HG03280 (cell line): ENCODE measurements at regions not wholly inside any gene's neighbourhood (a gene's known extent, or its start where the extent isn't known, plus 50 kb on each side); places are given as distances from the start of the nearest gene placed in this dataset.
"Not testable (repeated sequence)": the region's sequence is repeated elsewhere in the genome, so short reads cannot be mapped to it uniquely, and the experiment has no call there.

Experiments used
- ATAC-seq: cut with Tn5 transposase; IDR thresholded peaks from one replicate; pipeline ENCODE4 v1.9.1; 2021; ENCODE audit warnings: mild to moderate bottlenecking, moderate library complexity; ENCODE audit not compliant: unreplicated experiment

GRCh38 chr10:10663622-10664021, 354.1 kb upstream of the CELF2 start:
- ATAC-seq = no peak

GRCh38 chr10:10665750-10666149, 351.9 kb upstream of the CELF2 start:
- no peak for ATAC-seq

GRCh38 chr10:10667466-10667865, 350.2 kb upstream of the CELF2 start:
- ATAC-seq = no peak

GRCh38 chr10:10676972-10677371, 340.7 kb upstream of the CELF2 start:
- no peak for ATAC-seq

GRCh38 chr10:10677479-10677878, 340.2 kb upstream of the CELF2 start:
- no peak for ATAC-seq

GRCh38 chr10:10680496-10680895, 337.2 kb upstream of the CELF2 start:
- ATAC-seq = no peak

- no peak for ATAC-seq
Observed at GRCh38 chr10:10684972-10685371, 332.7 kb upstream of the CELF2 start.

GRCh38 chr10:10685566-10685965, 332.1 kb upstream of the CELF2 start:
- ATAC-seq = peak; percentile 80

GRCh38 chr10:10687751-10688150, 329.9 kb upstream of the CELF2 start:
- ATAC-seq = no peak

GRCh38 chr10:10699427-10699826, 318.2 kb upstream of the CELF2 start:
- no peak for ATAC-seq

- ATAC-seq = no peak
Observed at GRCh38 chr10:10701084-10701611, 316.5 kb upstream of the CELF2 start.

- ATAC-seq = no peak
Observed at GRCh38 chr10:10702211-10702610, 315.5 kb upstream of the CELF2 start.

GRCh38 chr10:10703382-10703781, 314.3 kb upstream of the CELF2 start:
- no peak for ATAC-seq

GRCh38 chr10:10712155-10712704, 305.4 kb upstream of the CELF2 start:
- ATAC-seq = no peak

- no peak for ATAC-seq
Observed at GRCh38 chr10:10714327-10714726, 303.3 kb upstream of the CELF2 start.

GRCh38 chr10:10716972-10717371, 300.7 kb upstream of the CELF2 start:
- no peak for ATAC-seq

GRCh38 chr10:10722422-10722821, 295.2 kb upstream of the CELF2 start:
- ATAC-seq = no peak

- ATAC-seq = no peak
Observed at GRCh38 chr10:10725196-10725595, 292.5 kb upstream of the CELF2 start.

- ATAC-seq = no peak
Observed at GRCh38 chr10:10726101-10726500, 291.6 kb upstream of the CELF2 start.

- ATAC-seq = not testable (repeated sequence)
Observed at GRCh38 chr10:10727411-10727810, 290.3 kb upstream of the CELF2 start.

GRCh38 chr10:10727812-10728211, 289.9 kb upstream of the CELF2 start:
- no peak for ATAC-seq

GRCh38 chr10:10730471-10731043, 287.1 kb upstream of the CELF2 start:
- ATAC-seq = no peak

- no peak for ATAC-seq
Observed at GRCh38 chr10:10731366-10731765, 286.3 kb upstream of the CELF2 start.
